ENCODE measurements at regions not wholly inside any gene's neighbourhood (a gene's known extent, or its start where the extent isn't known, plus 50 kb on each side); places are given as distances from the start of the nearest gene placed in this dataset.

- Histone ChIP-seq H2AFZ (ENCODE audit: low read length) (no peak overlapping the region), H3K9ac (ENCODE audit: low read depth, low read length, poor library complexity, severe bottlenecking) (no peak overlapping the region), H3K4me1 (ENCODE audit: insufficient read depth, low read length, poor library complexity, severe bottlenecking) (no peaks in the 10 kb centered on the region), H3K79me2 (ENCODE audit: insufficient read depth, low read length) (no peaks in the 10 kb centered on the region), H4K20me1 (ENCODE audit: insufficient read depth, low read length, poor library complexity, severe bottlenecking) (no peaks in the 10 kb centered on the region), H3K9me2 (replicated peaks; ENCODE audit: low read depth, low read length) (no peaks in the 10 kb centered on the region), H3K36me3 (ENCODE audit: insufficient read depth, low read length) (no peaks in the 10 kb centered on the region), H3K27me3 (ENCODE audit: insufficient read depth, low read length, poor library complexity, severe bottlenecking) (no peaks in the 10 kb centered on the region), H3K4me3 (ENCODE audit: low read length, poor library complexity, severe bottlenecking) (no peak overlapping the region), H3K9me3 (ENCODE audit: insufficient read depth, low read depth, low read length) (no peaks in the 10 kb centered on the region; the same call in 1 of the 2 replicates), H3F3A (ENCODE audit: low read depth) (no peaks in the 10 kb centered on the region), H3K4me2 (ENCODE audit: low read depth, low read length, poor library complexity, severe bottlenecking) (no peak overlapping the region)
- TF ChIP-seq CTCF (conservative IDR thresholded peaks at IDR 0.05; ENCODE audit: low read length) (no peak), EZH2phosphoT487 (IDR thresholded peaks at IDR 0.05; ENCODE audit: borderline replicate concordance) (no peak)
These were observed 846.5 kb downstream of the TYW1 start for GRCh38 chr7:67843001-67843565.

DNA sequence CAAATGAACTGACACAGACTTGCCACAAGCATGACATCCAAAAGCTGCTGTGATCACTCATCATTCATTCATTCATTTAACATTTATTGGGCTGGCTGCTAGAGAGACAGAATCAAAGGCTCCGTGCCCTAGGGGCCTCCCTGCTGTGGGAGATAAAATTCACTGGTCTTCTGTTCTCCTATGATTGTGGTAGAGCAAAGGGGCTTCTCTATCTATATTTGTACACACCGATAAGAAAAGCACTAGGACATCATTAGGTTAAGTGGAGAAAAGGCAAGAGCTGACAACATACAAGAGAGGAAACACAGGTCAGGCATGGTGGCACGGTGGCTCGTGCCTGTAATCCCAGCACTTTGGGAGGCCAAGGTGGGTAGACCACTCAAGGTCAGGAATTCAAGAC, 847.0 kb downstream of the TYW1 start:
- H3K9me2 ChIP-seq (replicated peaks; ENCODE audit: low read depth, low read length): no peaks in the 10 kb centered on the region
- H3K4me1 ChIP-seq (ENCODE audit: insufficient read depth, low read length, poor library complexity, severe bottlenecking): no peaks in the 10 kb centered on the region
- no peaks in the 10 kb centered on the region; the same call in 1 of the 2 replicates for H3K9me3 ChIP-seq (ENCODE audit: insufficient read depth, low read depth, low read length)
- H3K27me3 ChIP-seq (ENCODE audit: insufficient read depth, low read length, poor library complexity, severe bottlenecking): no peaks in the 10 kb centered on the region
- H2AFZ ChIP-seq (ENCODE audit: low read length): no peak overlapping the region
- TF ChIP-seq CTCF (conservative IDR thresholded peaks at IDR 0.05; ENCODE audit: low read length) (no peak), EZH2phosphoT487 (IDR thresholded peaks at IDR 0.05; ENCODE audit: borderline replicate concordance) (no peak)
- no peak overlapping the region for H3K4me2 ChIP-seq (ENCODE audit: low read depth, low read length, poor library complexity, severe bottlenecking)
- H3K4me3 ChIP-seq (ENCODE audit: low read length, poor library complexity, severe bottlenecking): no peak overlapping the region
- no peaks in the 10 kb centered on the region for H3F3A ChIP-seq (ENCODE audit: low read depth)
- no peaks in the 10 kb centered on the region for H3K36me3 ChIP-seq (ENCODE audit: insufficient read depth, low read length)
- no peaks in the 10 kb centered on the region for H4K20me1 ChIP-seq (ENCODE audit: insufficient read depth, low read length, poor library complexity, severe bottlenecking)
- H3K9ac ChIP-seq (ENCODE audit: low read depth, low read length, poor library complexity, severe bottlenecking): no peak overlapping the region
- H3K79me2 ChIP-seq (ENCODE audit: insufficient read depth, low read length): no peaks in the 10 kb centered on the region

GRCh38 chr7:67847092-67847787, 850.6 kb downstream of the TYW1 start:
- TF ChIP-seq EZH2phosphoT487 (IDR thresholded peaks at IDR 0.05; ENCODE audit: borderline replicate concordance) (no peak), CTCF (conservative IDR thresholded peaks at IDR 0.05; ENCODE audit: low read length) (no peak)
- Histone ChIP-seq H3K79me2 (ENCODE audit: insufficient read depth, low read length) (no peaks in the 10 kb centered on the region), H2AFZ (ENCODE audit: low read length) (no peak overlapping the region), H4K20me1 (ENCODE audit: insufficient read depth, low read length, poor library complexity, severe bottlenecking) (no peaks in the 10 kb centered on the region), H3F3A (ENCODE audit: low read depth) (no peaks in the 10 kb centered on the region), H3K9me2 (replicated peaks; ENCODE audit: low read depth, low read length) (no peaks in the 10 kb centered on the region), H3K4me3 (ENCODE audit: low read length, poor library complexity, severe bottlenecking) (no peak overlapping the region), H3K9me3 (ENCODE audit: insufficient read depth, low read depth, low read length) (no peaks in the 10 kb centered on the region; the same call in 1 of the 2 replicates), H3K27me3 (ENCODE audit: insufficient read depth, low read length, poor library complexity, severe bottlenecking) (no peaks in the 10 kb centered on the region), H3K9ac (ENCODE audit: low read depth, low read length, poor library complexity, severe bottlenecking) (no peak overlapping the region), H3K36me3 (ENCODE audit: insufficient read depth, low read length) (no peaks in the 10 kb centered on the region), H3K4me2 (ENCODE audit: low read depth, low read length, poor library complexity, severe bottlenecking) (no peak overlapping the region), H3K4me1 (ENCODE audit: insufficient read depth, low read length, poor library complexity, severe bottlenecking) (no peaks in the 10 kb centered on the region)
